Body of pancreas (tissue), 4 donors: ENCODE measurements at regions not wholly inside any gene's neighbourhood (a gene's known extent, or its start where the extent isn't known, plus 50 kb on each side); places are given as distances from the start of the nearest gene placed in this dataset.

Experiments
- ATAC-seq: fragments of 150-250 bp; one replicate; pipeline ENCODE4 v1.9.1; 2016
- DNase-seq, 4 donors: peaks; one replicate each; pipeline ENCODE4 v3.0.0-alpha.2; 2019
- H3K27ac ChIP-seq, 4 donors: fragments of 200-600 bp; sonication (generic); 1 replicate in 3 of 4; 2 replicates in 1 of 4; pipeline versions ENCODE4 v1.5.1 to v1.6.1; 2016 to 2019; ENCODE audit warnings: mild to moderate bottlenecking in 1 of 4, mixed read lengths in 1 of 4, moderate library complexity in 1 of 4
- H3K27me3 ChIP-seq, 2 donors: fragments of 200-600 bp; sonication (generic); one replicate each; pipeline ENCODE4 v1.6.0; 2016; ENCODE audit warnings: mild to moderate bottlenecking in 1 of 2
- H3K36me3 ChIP-seq, 2 donors: fragments of 200-600 bp; sonication (generic); replicated peaks in 1 of 2; 2 replicates each; pipeline ENCODE4 v1.5.1; 2016; ENCODE audit warnings: low read depth in 2 of 2; ENCODE audit not compliant: insufficient read depth in 1 of 2
- H3K4me1 ChIP-seq: fragments of 200-600 bp; sonication (generic); one replicate; pipeline ENCODE4 v1.6.0; 2016
- H3K4me3 ChIP-seq, 2 donors: fragments of 200-600 bp; sonication (generic); 1 replicate in 1 of 2; 2 replicates in 1 of 2; pipeline ENCODE4 v1.5.1; 2016 to 2019
- H3K9me3 ChIP-seq, 3 donors: fragments of 200-600 bp; sonication (generic); 1 replicate in 2 of 3; 2 replicates in 1 of 3; pipeline ENCODE4 v1.5.1; 2016
- CTCF ChIP-seq, 7 experiments: fragments of 450-650 bp in 4 of 7; fragments of 200-600 bp in 3 of 7; sonication (generic) in 3 of 7; IDR thresholded peaks; one replicate each; pipeline ENCODE4 v1.5.1; 2016 to 2019; ENCODE audit warnings: antibody characterized with exemption in 7 of 7
- POLR2A ChIP-seq, 3 donors: fragments of 450-650 bp; IDR thresholded peaks; one replicate each; pipeline ENCODE4 v1.6.1; 2016; ENCODE audit warnings: antibody characterized with exemption in 3 of 3, mild to moderate bottlenecking in 2 of 3
- WGBS, 2 donors: methylation state at CpG; one replicate each; pipeline ENCODE4 v1.1.5; 2017; 5-methylcytosine and 5-hydroxymethylcytosine counted together
- intact Hi-C: fragments of 100-400 bp; cut with DNase I; formaldehyde crosslinking; loops from one replicate; pipeline ENCODE4 v1.15.1; 2023

- no peaks in the 10 kb centered on the region for H3K9me3 ChIP-seq
- H3K27me3 ChIP-seq, result no peaks in the 10 kb centered on the region
- H3K27ac ChIP-seq, result no peak overlapping the region
- no peak for DNase-seq
- TF ChIP-seq CTCF (IDR thresholded peaks at IDR 0.05), result no peak
- intact Hi-C loops, result no loop called here
- H3K4me1 ChIP-seq, result no peaks in the 10 kb centered on the region
- WGBS, 2 donors, result 84 to 93% methylated on average over 10 of the region's 10 CpGs
- H3K36me3 ChIP-seq, result no peaks in the 10 kb centered on the region
- ATAC-seq, result no peak
- H3K4me3 ChIP-seq, result no peak overlapping the region
Observed at GRCh38 chr9:95382433-95382832, 64.9 kb upstream of the FANCC start.

GRCh38 chr9:95381221-95381620 lies 63.7 kb upstream of the FANCC start:
- Histone ChIP-seq H3K9me3 (no peaks in the 10 kb centered on the region), H3K4me1 (no peaks in the 10 kb centered on the region), H3K4me3 (no peak overlapping the region), H3K36me3 (no peaks in the 10 kb centered on the region), H3K27me3 (no peaks in the 10 kb centered on the region), H3K27ac (no peak overlapping the region)
- intact Hi-C loops, result no loop called here
- ATAC-seq, result no peak
- 74 to 81% methylated on average over 7 of the region's 7 CpGs for whole genome bisulfite sequencing, 2 donors
- TF ChIP-seq CTCF (IDR thresholded peaks at IDR 0.05) (no peak), POLR2A (IDR thresholded peaks at IDR 0.05) (no peak)
- DNase-seq, result no peak

- Histone ChIP-seq H3K27me3 (no peaks in the 10 kb centered on the region), H3K9me3 (no peaks in the 10 kb centered on the region), H3K36me3 (no peaks in the 10 kb centered on the region), H3K4me1 (no peaks in the 10 kb centered on the region), H3K27ac (no peak overlapping the region), H3K4me3 (no peak overlapping the region)
- DNase-seq, result no peak
- intact Hi-C loops, result no loop called here
- TF ChIP-seq POLR2A (IDR thresholded peaks at IDR 0.05), result no peak
- no peak for TF ChIP-seq CTCF (IDR thresholded peaks at IDR 0.05)
- no peak for ATAC-seq
- WGBS, 2 donors, result 73 to 79% methylated on average over 5 of the region's 5 CpGs
Observed at GRCh38 chr9:95379630-95380029, 62.1 kb upstream of the FANCC start.

GRCh38 chr9:95373782-95374487 lies 56.4 kb upstream of the FANCC start:
- peak overlapping the region in 1 of 4 donors; percentile 7 for H3K27ac ChIP-seq
- WGBS, 2 donors, result 64 to 74% methylated on average over 9 of the region's 9 CpGs
- H3K9me3 ChIP-seq, result no peaks in the 10 kb centered on the region
- H3K27me3 ChIP-seq, result no peaks in the 10 kb centered on the region
- intact Hi-C loops, result no loop called here
- H3K36me3 ChIP-seq, result no peaks in the 10 kb centered on the region
- ATAC-seq (peak; percentile 35), DNase-seq (no peak)
- H3K4me1 ChIP-seq, result no peaks in the 10 kb centered on the region
- TF ChIP-seq POLR2A (IDR thresholded peaks at IDR 0.05) (no peak), CTCF (IDR thresholded peaks at IDR 0.05) (no peak)
- no peak overlapping the region for H3K4me3 ChIP-seq

GRCh38 chr9:95373069-95373681 lies 55.7 kb upstream of the FANCC start:
- WGBS, 2 donors, result 31 to 34% methylated on average over 6 of the region's 6 CpGs
- Histone ChIP-seq H3K27ac (peak overlapping the region in 1 of 4 donors; percentile 7), H3K4me1 (no peaks in the 10 kb centered on the region), H3K27me3 (no peaks in the 10 kb centered on the region), H3K4me3 (no peak overlapping the region), H3K36me3 (no peaks in the 10 kb centered on the region), H3K9me3 (no peaks in the 10 kb centered on the region)
- TF ChIP-seq POLR2A (IDR thresholded peaks at IDR 0.05), result no peak
- TF ChIP-seq CTCF (IDR thresholded peaks at IDR 0.05), result no peak
- DNase-seq, result peak in 1 of 4 donors; percentile 29
- intact Hi-C loops, result no loop called here
- no peak for ATAC-seq
